ENCODE measurements at regions not wholly inside any gene's neighbourhood (a gene's known extent, or its start where the extent isn't known, plus 50 kb on each side); places are given as distances from the start of the nearest gene placed in this dataset.
"Not testable (repeated sequence)": the region's sequence is repeated elsewhere in the genome, so short reads cannot be mapped to it uniquely, and the experiment has no call there.

GRCh38 chr12:20089077-20089476 lies 279.3 kb upstream of the PDE3A start:
- Histone ChIP-seq H4K20me1 (ENCODE audit: control insufficient read depth, insufficient read depth, low read length, poor library complexity, severe bottlenecking) (no peaks in the 10 kb centered on the region), H3K27ac (ENCODE audit: low read length in 2 of 2) (no peak overlapping the region), H2AFZ (ENCODE audit: insufficient read depth, low read depth, low read length, poor library complexity, severe bottlenecking) (no peak overlapping the region), H3K27me3 (replicated peaks in 1 of 4; ENCODE audit: control extremely low read depth in 1 of 4, control insufficient read depth in 3 of 4, insufficient read depth in 4 of 4, low read length in 3 of 4) (no peaks in the 10 kb centered on the region), H3K79me2 (ENCODE audit: control insufficient read depth, insufficient read depth, low read length) (no peaks in the 10 kb centered on the region), H3K4me3 (ENCODE audit: control extremely low read depth in 1 of 5, extremely low read depth in 1 of 5, insufficient read depth in 1 of 5, low read depth in 2 of 5, low read length in 4 of 5) (no peak overlapping the region), H3K9me3 (ENCODE audit: control extremely low read depth in 1 of 3, control insufficient read depth in 2 of 3, insufficient read depth in 1 of 3, low read length in 2 of 3) (peaks cover 0 to 1% (median 0%) of the 10 kb centered on the region in 3 donors), H3K36me3 (replicated peaks in 1 of 2; ENCODE audit: control extremely low read depth in 1 of 2, control insufficient read depth in 1 of 2, extremely low read depth in 1 of 2, insufficient read depth in 2 of 2, low read length in 1 of 2) (no peaks in the 10 kb centered on the region), H3K9ac (ENCODE audit: low read length) (no peak overlapping the region), H3K4me2 (replicated peaks; ENCODE audit: low read depth, low read length, poor library complexity, severe bottlenecking) (no peak overlapping the region), H3K4me1 (ENCODE audit: control insufficient read depth in 2 of 2, insufficient read depth in 2 of 2, low read length in 2 of 2) (no peaks in the 10 kb centered on the region)
- intact Hi-C loops (cut with micrococcal nuclease) = no loop called here
- TF ChIP-seq CTCF (IDR thresholded peaks at IDR 0.05) = no peak
- TF ChIP-seq EZH2 (IDR thresholded peaks at IDR 0.05; ENCODE audit: borderline replicate concordance, insufficient read depth, low read depth, low read length, poor library complexity, severe bottlenecking) = no peak
- H3K27ac Mint-ChIP-seq = no peak overlapping the region
- no peaks in the 10 kb centered on the region for H3K4me1 Mint-ChIP-seq
- ChIA-PET CTCF (no interaction called here), POLR2A (no interaction called here)
- no peak for ATAC-seq (ENCODE audit: low read depth)
- H3K4me3 Mint-ChIP-seq = no peak overlapping the region
- H3K9me3 Mint-ChIP-seq (ENCODE audit: insufficient read depth) = no peaks in the 10 kb centered on the region
- WGBS (ENCODE audit: insufficient coverage) = 95% methylated on average over 4 of the region's 6 CpGs
- H3K27me3 Mint-ChIP-seq = no peaks in the 10 kb centered on the region
- DNase-seq = no peak

GRCh38 chr12:20093190-20093810 lies 275.0 kb upstream of the PDE3A start:
- H3K27ac ChIP-seq (ENCODE audit: low read length in 2 of 2); H3K4me1 Mint-ChIP-seq; H3K9ac ChIP-seq (ENCODE audit: low read length); H3K27me3 Mint-ChIP-seq; H3K36me3 ChIP-seq (replicated peaks in 1 of 2; ENCODE audit: control extremely low read depth in 1 of 2, control insufficient read depth in 1 of 2, extremely low read depth in 1 of 2, insufficient read depth in 2 of 2, low read length in 1 of 2); H3K4me3 Mint-ChIP-seq; H3K9me3 ChIP-seq (ENCODE audit: control extremely low read depth in 1 of 3, control insufficient read depth in 2 of 3, insufficient read depth in 1 of 3, low read length in 2 of 3); H3K27ac Mint-ChIP-seq; H3K27me3 ChIP-seq (replicated peaks in 1 of 4; ENCODE audit: control extremely low read depth in 1 of 4, control insufficient read depth in 3 of 4, insufficient read depth in 4 of 4, low read length in 3 of 4); H3K9me3 Mint-ChIP-seq (ENCODE audit: insufficient read depth); H4K20me1 ChIP-seq (ENCODE audit: control insufficient read depth, insufficient read depth, low read length, poor library complexity, severe bottlenecking); intact Hi-C loops (cut with micrococcal nuclease); H3K4me1 ChIP-seq (ENCODE audit: control insufficient read depth in 2 of 2, insufficient read depth in 2 of 2, low read length in 2 of 2); ATAC-seq (ENCODE audit: low read depth); DNase-seq; H3K4me2 ChIP-seq (replicated peaks; ENCODE audit: low read depth, low read length, poor library complexity, severe bottlenecking); CTCF ChIA-PET; H2AFZ ChIP-seq (ENCODE audit: insufficient read depth, low read depth, low read length, poor library complexity, severe bottlenecking); H3K79me2 ChIP-seq (ENCODE audit: control insufficient read depth, insufficient read depth, low read length); H3K4me3 ChIP-seq (ENCODE audit: control extremely low read depth in 1 of 5, extremely low read depth in 1 of 5, insufficient read depth in 1 of 5, low read depth in 2 of 5, low read length in 4 of 5); POLR2A ChIA-PET: not testable (repeated sequence)
- 90% methylated on average over 29 of the region's 32 CpGs for WGBS (ENCODE audit: insufficient coverage)

Data from B cell (primary cell).